SKM-1 (cell line): ENCODE measurements at regions not wholly inside any gene's neighbourhood (a gene's known extent, or its start where the extent isn't known, plus 50 kb on each side); places are given as distances from the start of the nearest gene placed in this dataset.
"Not testable (repeated sequence)": the region's sequence is repeated elsewhere in the genome, so short reads cannot be mapped to it uniquely, and the experiment has no call there.

ENCODE experiments used
- DNase-seq: peaks from one replicate; lab custom pipeline; 2025; ENCODE audit not compliant: unreplicated experiment; lab: John Stamatoyannopoulos, UW

GRCh38 chr1:83295594-83295993 lies 703.3 kb downstream of the TTLL7 start:
- DNase-seq, result not testable (repeated sequence)

- DNase-seq, result not testable (repeated sequence)
Measured at GRCh38 chr1:83287391-83287790, 711.5 kb downstream of the TTLL7 start.

DNA sequence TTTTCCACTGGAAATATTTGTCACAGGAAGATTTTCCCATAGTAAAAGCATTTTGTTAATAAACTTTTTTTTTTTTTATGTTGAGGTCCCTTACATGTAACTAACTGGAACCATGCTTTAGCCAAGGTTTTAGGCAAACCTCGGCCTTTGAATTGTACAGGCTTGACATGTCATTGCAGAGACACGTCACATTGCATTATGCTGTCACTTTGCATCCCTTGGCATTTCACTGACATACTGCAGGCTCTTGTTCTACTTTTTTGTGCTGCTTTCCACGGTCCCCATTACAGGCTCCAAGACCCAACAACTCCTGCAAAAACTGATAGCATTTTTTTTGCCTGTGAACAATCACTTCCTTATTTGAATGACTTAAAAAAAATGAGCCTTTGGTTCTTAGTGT lies 724.3 kb downstream of the TTLL7 start:
- DNase-seq, result not testable (repeated sequence)

DNA sequence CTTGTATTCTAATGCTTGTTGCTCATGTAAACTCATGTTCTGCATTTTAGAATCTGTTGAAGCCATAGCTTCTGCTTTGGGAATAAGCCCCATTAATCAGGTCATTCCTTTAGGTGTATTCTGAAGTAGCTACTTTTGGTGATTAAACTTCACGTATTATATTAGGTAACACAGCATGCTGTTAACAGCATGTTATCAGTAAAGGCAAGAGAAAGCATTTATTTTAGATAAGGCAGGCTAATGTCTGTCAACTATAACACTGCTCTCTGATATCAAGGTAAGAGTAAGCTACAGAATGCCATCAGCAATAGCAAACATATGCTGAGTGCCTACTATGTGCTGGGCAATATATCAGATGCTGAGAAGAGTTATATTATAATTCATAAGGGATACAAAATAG lies 726.4 kb downstream of the TTLL7 start:
- DNase-seq, result not testable (repeated sequence)

GRCh38 chr1:83271834-83272233 lies 727.1 kb downstream of the TTLL7 start:
- not testable (repeated sequence) for DNase-seq

- not testable (repeated sequence) for DNase-seq
Measured at GRCh38 chr1:83270801-83271200, 728.1 kb downstream of the TTLL7 start.

GRCh38 chr1:83263808-83264207 lies 735.1 kb downstream of the TTLL7 start:
- not testable (repeated sequence) for DNase-seq

DNA sequence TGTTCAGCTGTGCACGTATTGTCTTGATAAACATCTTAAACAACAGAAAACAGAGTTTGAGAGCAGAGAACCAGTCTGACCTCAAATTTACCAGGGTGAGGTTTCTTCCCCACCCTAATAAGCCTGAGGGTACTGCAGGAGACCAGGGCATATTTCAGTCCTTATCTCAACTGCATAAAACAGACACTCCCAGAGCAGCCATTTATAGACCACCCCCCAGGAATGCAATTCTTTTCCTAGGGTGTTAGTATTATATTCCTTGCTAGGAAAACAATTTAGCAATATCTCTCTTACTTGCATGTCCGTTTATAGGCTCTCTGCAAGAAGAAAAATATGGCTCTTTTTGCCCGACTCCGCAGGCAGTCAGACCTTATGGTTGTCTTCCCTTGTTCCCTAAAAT lies 747.2 kb downstream of the TTLL7 start:
- not testable (repeated sequence) for DNase-seq

GRCh38 chr1:83246780-83247179 lies 752.2 kb downstream of the TTLL7 start:
- not testable (repeated sequence) for DNase-seq

DNA sequence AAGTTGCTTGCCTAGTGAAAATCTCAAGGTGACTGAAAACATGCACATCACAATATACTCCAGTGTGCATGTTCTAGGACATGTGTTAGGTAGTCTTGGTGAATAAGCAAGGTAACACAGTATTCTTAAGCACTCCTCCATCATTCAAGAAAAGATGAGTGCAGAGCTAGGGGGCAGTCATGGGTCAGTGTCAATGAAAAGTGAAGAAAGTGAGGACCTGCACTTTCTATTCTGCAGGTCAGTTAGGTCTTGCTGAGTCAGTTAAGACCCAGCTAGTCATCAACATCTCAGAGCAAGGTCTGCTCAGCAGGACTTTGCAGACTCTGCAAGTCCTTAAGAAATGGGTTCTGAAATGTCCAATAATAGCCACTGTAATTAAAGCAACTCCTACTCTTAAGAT lies 754.1 kb downstream of the TTLL7 start:
- DNase-seq, result not testable (repeated sequence)

- DNase-seq, result not testable (repeated sequence)
Measured at GRCh38 chr1:83239568-83239967, 759.4 kb downstream of the TTLL7 start.

DNA sequence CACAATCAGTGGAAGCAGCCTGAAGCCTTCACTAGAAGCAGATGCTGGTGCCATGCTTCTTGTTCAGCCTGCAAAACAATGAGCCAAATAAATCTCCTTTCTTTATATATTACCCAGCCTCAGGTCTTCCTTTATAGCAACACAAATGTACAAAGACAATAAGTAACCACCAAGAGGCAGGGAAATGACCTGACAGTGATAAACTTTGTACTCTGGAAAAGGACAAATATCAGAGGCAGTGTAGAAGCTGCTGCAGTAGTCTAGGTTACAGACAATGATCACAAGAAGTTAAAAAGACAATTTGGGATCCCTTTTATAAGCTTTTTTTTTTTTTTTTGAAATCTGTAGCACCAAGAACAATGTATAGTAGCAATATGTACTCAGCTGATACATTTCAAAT lies 760.3 kb downstream of the TTLL7 start:
- not testable (repeated sequence) for DNase-seq

- not testable (repeated sequence) for DNase-seq
Measured at GRCh38 chr1:83219788-83220187, 779.1 kb downstream of the TTLL7 start.

DNA sequence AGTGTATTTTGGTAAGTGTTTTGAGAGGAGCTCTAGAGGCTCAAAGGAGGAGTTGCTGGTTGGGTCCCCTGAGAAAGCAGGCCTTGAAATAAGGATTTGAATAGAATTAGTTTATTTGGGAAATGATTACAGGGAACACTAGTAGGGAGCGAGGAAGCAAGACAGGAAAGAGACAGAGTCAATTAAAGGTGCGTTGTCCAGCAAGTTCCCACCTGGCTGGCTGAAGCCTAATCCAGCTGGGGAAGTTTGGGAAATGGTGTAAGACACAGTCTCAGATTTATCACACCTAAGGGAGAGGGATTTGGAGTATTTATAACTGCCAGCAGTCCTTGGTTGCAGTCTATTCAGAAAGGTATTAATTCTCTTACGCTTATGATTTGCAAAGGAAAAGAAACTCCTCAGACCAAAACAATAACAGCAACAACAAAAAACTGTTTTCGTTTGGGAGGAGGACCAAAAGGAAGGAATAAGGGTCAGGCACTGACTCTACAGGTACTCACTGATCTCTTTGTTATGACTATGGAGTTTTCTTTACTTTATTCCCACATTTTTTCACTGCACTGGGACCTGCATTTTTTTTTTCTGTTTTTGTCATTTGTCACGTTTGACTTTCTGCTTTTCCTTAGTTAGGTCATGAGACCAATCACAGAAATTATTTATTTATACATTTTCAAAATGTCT lies 780.8 kb downstream of the TTLL7 start:
- not testable (repeated sequence) for DNase-seq

- DNase-seq, result not testable (repeated sequence)
Measured at GRCh38 chr1:83214317-83214716, 784.6 kb downstream of the TTLL7 start.

- not testable (repeated sequence) for DNase-seq
Measured at GRCh38 chr1:83213648-83214047, 785.3 kb downstream of the TTLL7 start.

- DNase-seq, result not testable (repeated sequence)
Measured at GRCh38 chr1:83212033-83212432, 786.9 kb downstream of the TTLL7 start.

DNA sequence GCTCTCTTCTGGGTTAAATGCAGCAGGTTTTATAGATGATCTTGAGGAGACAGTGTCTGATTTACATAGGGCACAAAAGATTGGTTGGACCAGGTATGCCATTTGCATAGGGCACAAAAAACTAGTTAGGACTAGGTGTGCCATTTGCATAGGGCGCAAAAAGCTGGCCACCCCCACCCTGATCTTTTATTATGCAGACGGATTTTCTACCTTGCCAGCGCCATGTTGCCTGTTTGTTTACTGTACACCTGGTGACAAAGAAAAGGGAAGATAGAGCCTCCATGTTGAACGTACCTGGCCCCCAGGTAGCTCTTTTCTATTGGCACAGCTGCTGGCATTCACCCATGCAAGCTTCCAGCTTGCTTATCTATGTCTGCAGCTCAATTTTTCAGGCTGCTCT lies 790.4 kb downstream of the TTLL7 start:
- not testable (repeated sequence) for DNase-seq

GRCh38 chr1:83194610-83195009 lies 804.3 kb downstream of the TTLL7 start:
- not testable (repeated sequence) for DNase-seq

GRCh38 chr1:83182033-83182728 lies 816.8 kb downstream of the TTLL7 start:
- DNase-seq, result not testable (repeated sequence)

DNA sequence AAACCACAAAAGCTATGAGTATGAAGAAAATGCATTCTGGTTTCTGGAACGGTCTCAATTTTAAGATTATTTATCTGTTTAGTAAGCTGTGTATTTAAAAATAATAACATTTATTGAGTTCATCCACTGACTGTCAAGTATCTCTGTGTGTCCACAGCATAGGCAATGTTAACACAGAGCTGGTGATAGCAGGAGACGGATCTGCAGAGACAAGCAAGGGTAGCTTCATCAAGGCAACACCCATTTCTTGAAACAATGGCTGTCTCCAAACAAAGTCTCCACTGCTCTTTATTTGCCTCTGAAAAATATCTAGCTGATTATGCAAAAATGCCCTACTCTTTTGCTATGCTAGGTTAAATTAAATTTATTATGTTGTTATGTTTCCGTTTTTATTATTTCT lies 818.3 kb downstream of the TTLL7 start:
- not testable (repeated sequence) for DNase-seq

DNA sequence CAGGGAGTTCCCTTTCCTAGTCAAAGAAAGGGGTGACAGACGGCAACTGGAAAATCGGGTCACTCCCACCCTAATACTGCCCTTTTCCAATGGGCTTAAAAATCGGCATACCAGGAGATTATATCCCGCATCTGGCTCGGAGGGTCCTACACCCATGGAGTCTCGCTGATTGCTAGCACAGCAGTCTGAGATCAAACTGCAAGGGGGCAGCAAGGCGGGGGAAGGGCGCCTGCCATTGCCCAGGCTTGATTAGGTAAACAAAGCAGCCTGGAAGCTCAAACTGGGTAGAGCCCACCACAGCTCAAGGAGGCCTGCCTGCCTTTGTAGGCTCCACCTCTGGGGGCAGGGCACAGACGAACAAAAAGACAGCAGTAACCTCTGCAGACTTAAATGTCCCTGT lies 831.3 kb downstream of the TTLL7 start:
- DNase-seq, result not testable (repeated sequence)
